GM21825 (cell line): ENCODE measurements at regions not wholly inside any gene's neighbourhood (a gene's known extent, or its start where the extent isn't known, plus 50 kb on each side); places are given as distances from the start of the nearest gene placed in this dataset.

Experiments
- ATAC-seq: cut with Tn5 transposase; IDR thresholded peaks from one replicate; pipeline ENCODE4 v1.9.1; 2021; ENCODE audit warnings: mild to moderate bottlenecking, moderate library complexity; ENCODE audit not compliant: unreplicated experiment

DNA sequence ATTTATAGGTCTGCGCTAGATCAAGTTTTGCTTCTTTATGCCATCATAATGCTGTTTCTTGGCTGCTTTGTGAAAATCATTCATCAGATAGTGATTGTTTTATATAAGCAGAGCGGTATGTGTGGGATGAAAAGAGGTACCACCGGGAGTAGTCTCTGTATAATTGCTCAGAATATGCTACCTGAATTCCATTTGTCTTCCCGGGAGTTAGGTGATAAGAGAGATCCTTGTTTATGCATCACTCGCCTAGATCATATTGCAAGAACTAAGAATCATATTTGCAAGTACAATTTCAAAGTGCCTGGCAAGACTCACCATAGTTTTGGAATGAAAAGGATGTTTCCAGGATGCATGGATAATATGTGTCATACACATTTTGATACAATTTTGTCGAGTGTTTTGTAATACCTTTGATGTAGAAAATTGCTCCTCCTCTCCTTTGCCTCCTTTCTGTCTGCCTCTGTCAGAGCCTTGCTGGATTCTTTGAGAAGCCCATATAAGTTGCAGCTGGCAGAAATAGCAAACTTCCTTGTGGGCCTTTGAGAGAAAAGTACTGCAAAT, 1306.0 kb upstream of the SLC10A2 start:
- ATAC-seq = no peak

DNA sequence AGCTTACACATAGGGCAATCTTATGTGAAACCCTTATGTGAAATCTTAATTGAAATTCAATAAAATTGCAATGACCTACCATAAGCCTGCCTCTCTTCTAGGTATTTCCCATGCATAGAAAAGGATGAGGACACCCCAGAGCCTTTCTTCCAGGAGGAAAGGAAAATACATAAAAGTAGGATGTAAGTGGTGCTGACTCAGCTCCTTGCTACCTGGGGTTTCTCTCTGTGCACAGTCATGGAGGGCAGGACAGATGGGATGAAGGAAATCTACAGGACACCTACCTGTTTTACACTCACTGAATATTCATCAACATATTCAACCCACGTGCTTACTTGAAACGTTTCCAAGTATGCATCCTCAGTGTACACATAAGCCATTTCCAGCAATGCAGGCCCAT, 1299.2 kb upstream of the SLC10A2 start:
- no peak for ATAC-seq

DNA sequence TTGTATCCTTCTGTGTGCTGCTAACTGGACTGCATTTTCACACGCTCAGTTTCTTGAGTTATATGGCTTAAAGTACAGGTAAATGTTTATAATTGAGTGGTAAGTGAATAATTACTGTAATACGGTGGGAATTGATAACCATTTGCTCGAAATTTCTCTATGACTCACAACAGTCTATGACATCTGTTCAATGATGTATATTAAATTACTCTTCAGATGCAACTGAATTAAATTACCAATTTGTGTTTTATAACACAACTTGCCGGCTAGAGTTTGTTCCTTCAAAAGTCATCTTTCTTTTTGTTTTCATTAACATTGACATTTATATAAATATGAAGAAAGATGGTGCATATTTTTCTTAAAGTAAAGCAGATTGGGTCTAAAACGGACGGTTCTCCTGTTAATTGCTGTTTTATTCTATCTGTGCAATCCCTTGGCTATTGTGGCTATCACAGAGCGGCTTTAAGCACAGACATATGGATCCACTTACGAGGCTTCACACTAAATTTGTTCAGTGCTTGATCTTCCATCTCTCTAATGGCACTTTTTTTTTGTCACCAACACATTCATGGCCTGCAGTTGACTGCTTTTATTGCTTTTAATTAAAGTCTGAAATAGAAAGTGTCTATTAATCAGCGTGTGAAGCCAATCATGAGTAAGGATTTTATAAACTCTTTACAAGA, 1291.6 kb upstream of the SLC10A2 start:
- ATAC-seq = no peak

DNA sequence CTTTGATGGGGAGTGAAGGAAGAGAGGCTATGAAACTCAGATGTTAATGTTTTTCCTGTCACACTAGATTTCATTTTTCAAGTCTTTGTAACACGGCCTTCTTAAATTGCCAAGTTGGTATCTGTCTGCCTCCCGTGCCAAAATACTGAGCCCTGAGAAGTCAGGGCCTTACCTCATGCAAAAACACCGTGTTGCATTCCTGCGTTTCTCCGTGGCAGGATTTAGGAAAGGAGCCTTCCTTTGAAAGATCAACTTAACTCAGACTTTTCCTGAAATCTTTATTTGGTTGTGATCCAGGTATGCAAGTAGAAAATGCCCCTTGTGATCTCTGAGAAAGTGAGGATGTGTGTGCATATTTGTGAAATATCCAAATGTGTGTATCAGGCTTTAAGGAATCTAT, 1291.0 kb upstream of the SLC10A2 start:
- no peak for ATAC-seq

DNA sequence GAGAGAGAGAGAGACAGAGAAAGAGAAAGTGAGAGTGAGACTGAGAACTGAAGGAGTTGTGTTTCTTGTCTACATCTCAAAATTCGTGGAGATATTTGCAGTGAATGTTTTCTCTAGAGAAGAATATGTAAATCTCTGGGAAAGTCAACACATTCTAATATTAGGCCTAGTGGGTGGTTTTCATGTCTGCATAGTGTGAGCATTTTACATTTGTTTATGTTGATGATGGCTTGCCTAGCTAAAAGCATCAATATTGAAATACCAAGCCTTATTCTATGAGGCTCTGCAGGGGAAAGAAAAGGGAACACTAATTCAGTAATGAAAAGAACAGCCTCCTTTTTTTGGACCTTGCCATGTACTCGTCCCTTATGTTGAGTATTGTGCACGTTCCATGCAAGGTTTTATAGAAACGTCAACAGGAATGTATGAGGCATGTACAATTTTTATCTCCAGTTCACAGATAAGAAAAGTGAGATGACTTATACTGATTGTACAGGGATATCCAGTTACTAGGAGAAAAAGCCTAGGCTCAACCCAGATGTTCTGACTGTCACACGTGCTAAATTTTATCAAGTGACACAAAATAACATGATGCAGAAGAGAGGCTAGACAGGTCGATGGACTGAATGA, 1288.9 kb upstream of the SLC10A2 start:
- ATAC-seq = no peak

DNA sequence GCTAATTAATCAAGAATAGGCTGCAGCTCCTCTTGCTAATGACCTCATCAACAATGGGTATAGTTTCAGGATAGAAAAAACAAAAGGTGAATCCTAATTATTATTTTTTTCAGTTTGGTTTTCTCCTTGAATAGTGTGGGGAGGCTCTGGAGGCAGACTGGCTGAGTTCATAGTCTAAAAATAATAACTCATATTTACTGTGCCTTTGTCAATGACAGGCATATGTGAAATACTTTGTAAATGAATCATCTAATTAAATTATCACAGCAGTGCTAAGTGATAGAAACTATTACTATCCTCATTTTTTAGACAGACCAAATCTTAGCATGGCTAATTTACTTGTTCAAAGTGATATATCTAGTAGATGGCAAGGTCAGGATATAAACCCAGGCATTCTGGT, 1261.0 kb upstream of the SLC10A2 start:
- no peak for ATAC-seq

DNA sequence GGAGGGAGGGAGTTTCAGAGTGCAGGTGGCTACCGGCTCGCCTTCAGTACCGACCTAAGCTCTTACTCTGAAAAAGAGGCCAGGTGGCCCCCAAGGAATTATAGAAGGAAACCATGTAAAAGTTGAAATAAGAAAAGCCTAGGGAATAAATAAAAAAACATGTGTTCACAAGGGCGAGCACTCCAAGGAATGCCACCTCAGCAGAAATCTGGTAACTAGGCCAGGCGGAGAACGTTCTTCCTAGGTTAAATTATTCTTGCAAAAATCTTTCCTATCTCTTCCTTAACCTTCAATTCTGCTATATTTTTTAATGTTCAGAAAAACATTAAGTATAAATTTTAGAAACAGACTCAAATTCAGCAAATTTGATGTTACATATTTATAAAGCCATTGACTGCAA, 1260.3 kb upstream of the SLC10A2 start:
- ATAC-seq = no peak

DNA sequence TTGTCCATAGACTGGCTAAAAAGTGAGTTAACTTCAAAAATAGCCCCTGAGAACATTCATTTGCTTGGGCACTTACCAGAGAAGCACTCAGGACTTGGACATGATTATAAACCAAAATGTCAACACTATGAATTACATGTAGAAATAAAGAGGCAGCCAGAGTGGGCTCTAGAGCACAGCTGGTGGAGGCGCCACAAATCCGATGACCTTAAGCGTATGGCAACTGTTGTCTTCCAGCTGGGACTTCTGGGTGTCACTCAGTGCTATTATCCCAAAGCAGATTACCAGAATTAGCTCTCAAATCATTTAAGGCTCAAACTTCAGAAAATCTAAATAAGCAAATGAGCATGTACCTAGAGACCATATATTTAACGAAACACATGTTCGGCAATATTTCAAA, 1255.5 kb upstream of the SLC10A2 start:
- ATAC-seq = no peak

DNA sequence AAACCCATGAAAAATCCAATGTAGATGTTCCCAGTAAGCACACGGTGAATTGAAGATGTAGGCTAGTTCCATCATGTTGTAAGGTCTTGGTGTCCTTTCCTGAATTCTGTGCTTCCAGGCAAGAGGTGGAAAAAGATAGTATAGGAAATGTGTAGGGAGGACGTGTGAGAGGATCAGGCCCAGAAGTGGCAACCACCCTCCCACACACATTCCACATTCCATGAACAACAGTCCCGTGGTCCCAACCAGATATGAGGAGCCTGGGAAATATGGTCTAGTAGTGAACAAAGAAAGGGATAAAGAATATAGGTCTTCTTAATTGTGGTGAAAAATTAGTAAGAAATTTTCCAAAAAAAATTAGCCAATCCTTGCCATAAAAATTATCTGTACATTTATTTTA, 1254.2 kb upstream of the SLC10A2 start:
- no peak for ATAC-seq

DNA sequence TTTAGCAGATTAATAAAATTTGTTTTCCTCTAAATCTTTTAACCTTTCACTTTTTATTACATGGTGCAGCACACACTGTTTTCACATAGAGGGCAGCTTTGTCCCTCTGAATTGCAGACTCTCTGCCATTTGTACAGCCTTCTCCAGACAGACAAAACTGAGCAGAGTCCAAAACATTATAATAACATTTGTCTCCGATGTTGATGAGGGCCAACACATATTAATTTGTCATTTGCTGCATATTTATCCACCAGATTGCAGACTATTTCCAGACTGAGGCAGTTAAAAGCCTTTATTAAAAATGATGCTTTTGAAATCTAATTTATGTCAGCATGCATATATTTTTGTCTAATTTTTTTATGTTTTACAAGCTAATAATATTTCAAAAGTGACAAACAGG, 1251.9 kb upstream of the SLC10A2 start:
- ATAC-seq = no peak

DNA sequence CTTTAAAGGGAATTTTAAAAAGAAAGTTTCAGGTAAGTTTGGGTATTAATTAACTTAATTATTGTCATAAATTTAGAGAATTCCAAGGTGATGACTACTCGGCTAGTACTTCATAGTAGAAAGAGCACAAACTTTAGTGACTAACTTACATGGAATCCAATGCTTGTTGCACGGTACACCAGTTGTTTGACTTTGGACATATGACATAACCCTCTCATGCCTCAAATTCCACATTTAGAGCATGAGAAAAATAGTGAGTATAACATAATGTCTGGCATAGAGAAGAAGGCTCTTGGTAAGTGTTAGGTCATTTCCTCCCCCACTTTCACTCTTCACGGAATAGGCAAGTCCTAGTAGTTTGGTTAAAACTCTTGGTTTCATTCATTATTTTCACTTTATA, 1249.4 kb upstream of the SLC10A2 start:
- ATAC-seq = no peak

DNA sequence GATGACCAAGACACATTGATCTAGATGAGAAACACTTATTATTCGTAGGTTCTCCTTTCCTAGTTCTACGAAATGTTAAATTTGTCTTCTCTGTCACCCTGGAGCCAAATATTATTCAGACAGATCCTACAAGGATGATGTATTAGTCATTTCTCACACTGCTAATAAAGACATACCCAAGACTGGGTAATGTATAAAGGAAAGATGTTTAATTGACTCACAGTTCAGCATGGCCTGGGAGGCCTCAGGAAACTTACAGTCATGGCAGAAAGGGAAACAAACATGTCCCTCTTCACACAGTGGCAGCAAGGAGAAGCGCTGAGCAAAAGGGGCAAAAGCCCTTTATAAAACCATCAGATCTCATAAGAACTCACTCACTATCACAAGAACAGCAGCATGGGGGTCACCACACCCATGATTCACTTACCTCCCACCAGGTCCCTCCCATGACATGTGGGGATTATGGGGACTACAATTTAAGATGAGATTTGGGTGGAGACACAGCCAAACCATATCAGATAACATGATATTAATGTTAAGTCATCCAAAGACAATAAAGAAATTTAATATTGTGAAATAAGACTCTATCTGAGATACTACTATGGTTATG, 1248.8 kb upstream of the SLC10A2 start:
- no peak for ATAC-seq

DNA sequence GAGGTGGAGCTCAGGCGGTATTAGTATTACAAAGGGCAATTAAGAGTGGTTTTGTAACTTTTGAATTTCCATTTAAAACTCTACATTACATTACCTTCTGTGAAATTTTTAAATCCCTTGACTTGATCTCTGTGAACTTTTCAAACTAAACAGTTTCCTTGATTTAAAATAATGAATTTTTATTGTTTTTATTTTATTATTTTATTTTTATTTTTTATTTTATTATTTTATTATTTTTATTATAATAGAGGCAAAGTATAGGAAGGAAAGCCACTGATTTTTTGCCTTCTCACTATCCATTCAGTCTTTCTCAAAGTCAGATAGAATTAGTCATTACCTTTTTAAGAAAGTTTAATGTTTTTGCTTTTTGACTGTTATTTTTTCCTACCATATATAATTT, 1248.1 kb upstream of the SLC10A2 start:
- no peak for ATAC-seq

DNA sequence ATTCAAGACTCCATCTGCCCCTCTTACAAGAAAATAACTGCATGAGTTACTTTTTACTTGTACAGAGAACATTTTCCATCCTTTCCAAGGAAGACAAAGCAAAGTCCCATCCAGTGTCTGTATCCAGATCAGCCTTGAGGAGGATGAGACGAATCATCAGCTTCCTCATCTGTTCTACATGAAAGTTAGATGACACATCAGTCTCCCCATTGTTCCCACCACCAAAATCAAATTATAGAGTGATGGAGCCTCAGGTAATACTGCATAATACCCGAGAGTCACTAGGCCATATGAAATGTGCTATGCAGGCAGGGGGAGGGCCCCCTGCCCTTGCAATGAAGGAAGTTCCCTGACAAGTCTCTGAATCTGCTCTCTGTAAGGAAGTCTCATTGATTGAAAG, 1244.6 kb upstream of the SLC10A2 start:
- no peak for ATAC-seq

DNA sequence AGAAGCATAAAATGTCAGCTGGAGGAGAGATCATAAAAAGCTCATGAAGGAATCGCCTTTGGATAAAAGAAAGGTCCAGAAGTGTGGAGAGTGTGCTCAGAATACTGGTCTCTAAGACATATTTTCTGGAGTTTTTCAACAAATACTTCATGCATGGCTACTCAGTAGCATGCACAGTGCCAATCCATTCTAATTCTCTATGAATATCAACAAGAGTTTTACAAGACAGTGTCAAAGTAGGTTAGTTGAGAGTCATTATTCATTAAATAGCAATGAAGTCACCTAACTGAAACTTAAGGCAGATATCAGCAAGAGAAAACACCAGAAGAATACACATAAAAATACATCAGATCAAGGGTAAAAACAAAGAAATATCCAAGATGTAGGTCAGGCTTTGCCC, 1243.2 kb upstream of the SLC10A2 start:
- ATAC-seq = no peak

DNA sequence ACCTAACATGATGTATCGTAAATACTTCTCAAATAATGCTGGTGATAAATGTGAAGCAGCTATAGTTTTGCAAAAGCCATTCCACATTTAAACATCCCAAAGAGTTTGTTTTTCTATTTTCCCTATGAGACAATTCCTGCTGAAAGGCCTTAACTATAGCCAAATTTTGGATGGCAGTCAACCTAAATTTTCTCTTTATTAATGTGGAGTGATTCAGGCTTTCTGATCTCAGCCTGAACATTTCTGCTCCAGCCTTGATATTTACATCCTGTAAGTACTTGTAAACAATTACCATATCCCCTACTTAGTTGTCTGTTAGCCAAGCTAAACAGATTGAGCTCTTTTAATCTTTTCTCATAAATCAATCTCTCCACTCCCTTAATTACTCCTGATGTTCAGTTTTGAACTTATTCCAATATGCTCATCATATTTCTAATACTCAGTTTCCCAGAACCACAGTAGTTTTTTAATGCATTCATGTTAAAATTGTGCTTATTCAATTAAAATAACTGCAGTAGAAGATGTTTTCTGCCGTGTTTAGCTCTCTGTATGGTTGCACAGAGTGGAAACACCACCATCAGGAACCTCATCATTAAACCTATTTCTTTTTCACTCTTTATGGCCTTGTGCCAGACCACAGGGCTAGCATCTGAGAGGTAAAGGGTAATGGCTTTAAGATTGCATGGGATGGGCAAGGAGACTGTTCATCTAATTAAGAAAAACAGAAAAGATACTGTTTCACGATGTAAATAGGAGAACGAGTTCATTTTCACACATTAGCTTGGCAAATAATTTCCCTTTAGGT, 1235.2 kb upstream of the SLC10A2 start:
- ATAC-seq = no peak

DNA sequence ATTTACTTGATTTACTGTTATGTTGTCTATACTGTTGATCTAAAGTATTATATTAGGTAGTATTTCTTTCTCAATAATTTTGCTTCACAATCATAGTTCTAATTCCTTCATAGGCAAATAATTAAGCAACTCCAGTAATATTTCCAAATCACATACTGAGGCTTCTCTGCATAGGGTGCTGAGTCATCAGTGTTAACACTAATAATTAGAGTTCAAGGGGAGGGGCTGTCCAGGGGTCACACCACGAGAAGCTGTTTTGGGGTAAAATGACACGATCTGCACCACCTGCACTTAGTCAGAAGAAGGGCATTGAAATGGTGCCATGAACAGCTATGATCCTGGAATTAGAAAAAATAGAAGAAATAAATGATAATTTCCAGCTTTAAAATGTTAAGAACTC, 1230.9 kb upstream of the SLC10A2 start:
- ATAC-seq = no peak

DNA sequence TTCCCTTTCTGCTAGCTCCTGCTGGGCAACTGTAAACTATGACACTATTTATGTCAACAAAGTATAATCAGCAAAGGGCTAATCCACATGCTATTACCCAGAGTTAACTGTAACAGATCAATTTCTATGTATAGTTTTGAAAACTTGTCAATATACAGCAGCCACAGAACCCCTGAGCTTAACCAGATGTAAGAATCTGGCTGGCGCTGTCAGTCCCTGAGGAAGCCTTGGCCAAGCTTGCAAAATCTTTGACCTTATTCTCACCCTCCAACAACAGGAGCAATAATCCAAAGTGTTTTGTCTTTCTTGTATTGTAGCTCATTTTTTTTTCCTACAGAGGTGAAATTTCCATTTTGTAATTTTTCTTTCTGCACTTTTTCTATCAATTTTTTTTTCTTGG, 1230.1 kb upstream of the SLC10A2 start:
- no peak for ATAC-seq

DNA sequence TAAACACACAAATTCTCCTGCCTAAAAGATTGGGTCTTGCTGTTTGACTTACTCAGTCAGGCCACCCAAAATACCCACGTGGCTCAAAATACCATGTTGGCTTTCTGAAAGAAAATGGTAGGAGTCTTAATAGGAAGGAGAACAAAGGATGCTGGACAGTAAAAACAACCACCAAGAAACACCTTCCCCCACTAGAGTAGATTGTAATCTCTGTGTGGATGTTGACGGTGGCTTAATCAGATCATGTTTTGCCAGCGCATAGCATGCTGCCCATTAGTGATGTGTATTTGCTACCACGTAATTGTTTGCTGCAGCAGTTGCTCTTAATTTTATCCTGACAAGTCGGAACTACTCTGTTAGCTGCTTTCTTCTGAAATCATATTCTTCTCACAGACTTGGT, 1229.3 kb upstream of the SLC10A2 start:
- no peak for ATAC-seq

DNA sequence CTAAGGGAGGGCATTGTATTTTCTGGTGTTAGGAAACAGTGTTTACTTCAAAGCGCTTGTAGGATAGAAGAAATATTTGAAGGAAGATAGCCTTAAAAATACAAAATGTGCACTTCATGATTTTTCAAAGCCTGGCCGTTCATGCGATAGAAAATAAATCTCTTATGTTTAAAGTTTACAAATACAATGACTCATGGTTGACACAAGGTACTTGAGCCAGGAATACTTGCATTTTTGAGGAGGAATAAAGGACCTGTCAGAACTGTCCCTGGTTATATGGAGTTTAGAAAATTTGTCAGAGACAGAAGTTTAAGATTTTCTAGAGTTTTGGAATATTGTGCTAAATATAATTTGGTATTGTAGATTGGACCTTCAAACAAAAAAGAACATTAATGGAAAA, 1223.2 kb upstream of the SLC10A2 start:
- ATAC-seq = no peak

DNA sequence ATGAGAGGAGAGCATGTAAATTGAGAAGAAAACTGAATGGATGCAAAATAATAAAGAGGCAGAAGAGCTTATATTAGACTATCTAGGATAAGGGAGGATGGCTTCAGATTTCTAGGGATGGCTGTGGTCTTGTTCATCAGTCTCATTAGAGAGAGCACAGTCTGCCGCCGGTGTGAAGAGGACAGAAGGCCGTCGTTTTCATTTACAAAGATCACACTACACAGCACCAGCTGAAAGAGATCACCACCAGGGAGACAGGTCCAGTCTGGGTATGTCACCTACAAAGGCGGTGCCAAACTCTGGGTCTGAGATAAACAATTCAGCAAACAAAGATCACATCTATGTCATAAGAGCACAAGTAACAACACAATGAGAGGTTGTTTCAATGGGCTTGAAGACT, 1222.3 kb upstream of the SLC10A2 start:
- no peak for ATAC-seq
